Mesothelial cell of epicardium (in vitro differentiated cells): ENCODE measurements at regions not wholly inside any gene's neighbourhood (a gene's known extent, or its start where the extent isn't known, plus 50 kb on each side); places are given as distances from the start of the nearest gene placed in this dataset.

Experiments used
- DNase-seq, 2 experiments: peaks; one replicate each; pipeline ENCODE4 v3.0.0; 2021; ENCODE audit warnings: low spot score in 2 of 2; ENCODE audit not compliant: unreplicated experiment in 2 of 2
- H3K27ac Mint-ChIP-seq: 2 replicates; pipeline ENCODE4 v1.8.0; 2021; ENCODE audit warnings: mixed read lengths
- H3K27me3 Mint-ChIP-seq: 2 replicates; pipeline ENCODE4 v1.8.0; 2021; ENCODE audit warnings: low read depth, mixed read lengths
- H3K36me3 Mint-ChIP-seq: 2 replicates; pipeline ENCODE4 v1.8.0; 2021; ENCODE audit warnings: mixed read lengths
- H3K4me1 Mint-ChIP-seq: 2 replicates; pipeline ENCODE4 v1.8.0; 2021; ENCODE audit warnings: mixed read lengths
- H3K4me3 Mint-ChIP-seq: 2 replicates; pipeline ENCODE4 v1.8.0; 2021; ENCODE audit warnings: mild to moderate bottlenecking, moderate library complexity, mixed read lengths
- H3K9me3 Mint-ChIP-seq: 2 replicates; pipeline ENCODE4 v1.8.0; 2021; ENCODE audit warnings: mixed read lengths
- TF ChIP-seq, protein P1 (sequence below): fragments of 200-600 bp; sonication (generic); IDR thresholded peaks from one replicate; pipeline ENCODE4 v1.5.0; 2021; ENCODE audit warnings: antibody characterized with exemption; ENCODE audit not compliant: unreplicated experiment

GRCh38 chr2:193517615-193518014 is 1322.9 kb upstream of the TMEFF2 start:
- H3K9me3 Mint-ChIP-seq, result peaks cover 18% of the 10 kb centered on the region
- H3K27me3 Mint-ChIP-seq, result no peaks in the 10 kb centered on the region
- peaks cover 2% of the 10 kb centered on the region for H3K36me3 Mint-ChIP-seq
- no peak overlapping the region for H3K27ac Mint-ChIP-seq
- H3K4me3 Mint-ChIP-seq, result no peak overlapping the region
- no peak for DNase-seq
- TF ChIP-seq, protein P1, sequence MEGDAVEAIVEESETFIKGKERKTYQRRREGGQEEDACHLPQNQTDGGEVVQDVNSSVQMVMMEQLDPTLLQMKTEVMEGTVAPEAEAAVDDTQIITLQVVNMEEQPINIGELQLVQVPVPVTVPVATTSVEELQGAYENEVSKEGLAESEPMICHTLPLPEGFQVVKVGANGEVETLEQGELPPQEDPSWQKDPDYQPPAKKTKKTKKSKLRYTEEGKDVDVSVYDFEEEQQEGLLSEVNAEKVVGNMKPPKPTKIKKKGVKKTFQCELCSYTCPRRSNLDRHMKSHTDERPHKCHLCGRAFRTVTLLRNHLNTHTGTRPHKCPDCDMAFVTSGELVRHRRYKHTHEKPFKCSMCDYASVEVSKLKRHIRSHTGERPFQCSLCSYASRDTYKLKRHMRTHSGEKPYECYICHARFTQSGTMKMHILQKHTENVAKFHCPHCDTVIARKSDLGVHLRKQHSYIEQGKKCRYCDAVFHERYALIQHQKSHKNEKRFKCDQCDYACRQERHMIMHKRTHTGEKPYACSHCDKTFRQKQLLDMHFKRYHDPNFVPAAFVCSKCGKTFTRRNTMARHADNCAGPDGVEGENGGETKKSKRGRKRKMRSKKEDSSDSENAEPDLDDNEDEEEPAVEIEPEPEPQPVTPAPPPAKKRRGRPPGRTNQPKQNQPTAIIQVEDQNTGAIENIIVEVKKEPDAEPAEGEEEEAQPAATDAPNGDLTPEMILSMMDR, result no peak
- no peaks in the 10 kb centered on the region for H3K4me1 Mint-ChIP-seq

GRCh38 chr2:193506035-193506434 is 1311.3 kb upstream of the TMEFF2 start:
- no peak overlapping the region for H3K4me3 Mint-ChIP-seq

DNA sequence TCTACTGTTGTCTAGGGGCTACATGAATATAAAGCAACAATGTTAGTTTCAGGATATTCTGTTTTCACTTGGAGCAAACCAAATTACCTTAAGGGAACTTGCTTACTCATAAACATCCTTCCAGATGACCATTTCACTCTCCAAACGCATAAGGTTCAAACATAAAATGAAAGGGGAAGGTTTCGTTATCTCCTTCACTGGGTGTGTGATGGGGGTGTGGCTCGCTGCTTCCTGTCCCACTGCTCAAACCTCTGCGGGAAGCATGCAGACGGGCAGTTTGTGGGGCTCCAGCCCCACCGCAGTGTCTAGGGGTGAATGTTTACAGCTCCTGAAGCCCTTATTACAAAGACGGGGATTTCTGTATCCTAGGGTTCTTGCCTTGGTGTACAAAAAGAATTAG is 1310.9 kb upstream of the TMEFF2 start:
- Mint-ChIP-seq H3K36me3 (no peaks in the 10 kb centered on the region), H3K27ac (no peak overlapping the region), H3K4me1 (peaks cover 10% of the 10 kb centered on the region), H3K4me3 (no peak overlapping the region), H3K9me3 (peaks cover 6% of the 10 kb centered on the region), H3K27me3 (no peaks in the 10 kb centered on the region)
- TF ChIP-seq, protein P1, result no peak
- no peak for DNase-seq

More at GRCh38 chr2:193506035-193506434, 1311.3 kb upstream of the TMEFF2 start:
- TF ChIP-seq, protein P1, result no peak
- Mint-ChIP-seq H3K4me1 (peaks cover 10% of the 10 kb centered on the region), H3K27ac (no peak overlapping the region), H3K27me3 (no peaks in the 10 kb centered on the region), H3K9me3 (peaks cover 5% of the 10 kb centered on the region), H3K36me3 (no peaks in the 10 kb centered on the region)
- no peak for DNase-seq

DNA sequence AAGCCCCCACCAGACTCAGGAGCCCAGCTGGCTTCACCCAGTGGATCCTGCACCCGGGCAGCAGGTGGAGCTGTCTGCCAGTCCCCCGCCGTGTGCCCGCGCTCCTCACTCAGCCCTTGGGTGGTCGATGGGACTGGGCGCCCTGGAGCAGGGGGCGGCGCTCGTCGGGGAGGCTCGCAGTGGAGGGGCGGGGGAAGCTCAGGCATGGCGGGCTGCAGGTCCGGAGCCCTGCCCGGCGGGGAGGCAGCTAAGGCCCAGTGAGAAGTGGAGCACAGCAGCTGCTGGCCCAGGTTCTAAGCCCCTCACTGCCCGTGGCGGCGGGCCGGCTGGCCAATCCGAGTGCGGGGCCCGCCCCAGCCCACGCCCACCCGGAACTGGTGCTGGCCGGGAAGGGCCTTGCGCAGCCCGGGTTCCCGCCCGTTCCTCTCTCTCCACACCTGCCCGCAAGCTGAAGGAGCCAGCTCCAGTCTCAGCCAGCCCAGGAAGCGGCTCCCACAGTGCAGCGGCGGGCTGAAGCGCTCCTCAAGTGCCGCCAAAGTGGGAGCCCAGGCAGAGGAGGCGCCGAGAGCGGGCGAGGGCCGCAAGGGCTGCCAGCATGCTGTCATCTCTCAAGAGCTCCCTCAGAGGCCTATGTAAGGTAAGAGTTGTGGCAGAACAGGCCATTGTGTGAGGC is 1307.8 kb upstream of the TMEFF2 start:
- TF ChIP-seq, protein P1, result no peak
- H3K36me3 Mint-ChIP-seq, result no peaks in the 10 kb centered on the region
- peak overlapping the region; percentile 87 for H3K27ac Mint-ChIP-seq

GRCh38 chr2:193496786-193497185 is 1302.1 kb upstream of the TMEFF2 start:
- DNase-seq, result no peak
- H3K27me3 Mint-ChIP-seq, result no peaks in the 10 kb centered on the region
- TF ChIP-seq, protein P1, result no peak

More for the DNA sequence above, 1307.8 kb upstream of the TMEFF2 start:
- DNase-seq, result peak; percentile 34 to 64
- H3K9me3 Mint-ChIP-seq, result peaks cover 13% of the 10 kb centered on the region
- H3K27me3 Mint-ChIP-seq, result no peaks in the 10 kb centered on the region
- peaks cover 10% of the 10 kb centered on the region for H3K4me1 Mint-ChIP-seq
- peak overlapping the region; percentile 70 for H3K4me3 Mint-ChIP-seq

More at GRCh38 chr2:193496786-193497185, 1302.1 kb upstream of the TMEFF2 start:
- Mint-ChIP-seq H3K4me3 (no peak overlapping the region), H3K4me1 (no peaks in the 10 kb centered on the region), H3K9me3 (peaks cover 13% of the 10 kb centered on the region), H3K36me3 (no peaks in the 10 kb centered on the region), H3K27ac (no peak overlapping the region)
